Memory B cell (primary cell): ENCODE measurements at regions not wholly inside any gene's neighbourhood (a gene's known extent, or its start where the extent isn't known, plus 50 kb on each side); places are given as distances from the start of the nearest gene placed in this dataset.
"Not testable (repeated sequence)": the region's sequence is repeated elsewhere in the genome, so short reads cannot be mapped to it uniquely, and the experiment has no call there.

Experiments
- ATAC-seq: fragments of 150-1000 bp; cut with Tn5 transposase; 2 replicates; pipeline ENCODE4 v1.10.0; 2021; ENCODE audit warnings: low read depth, mild to moderate bottlenecking, moderate library complexity
- DNase-seq, 2 donors: peaks; one replicate each; pipeline ENCODE4 v3.0.0; 2022; ENCODE audit warnings: low spot score in 2 of 2
- H3K27ac Mint-ChIP-seq: one replicate; pipeline ENCODE4 v1.8.0; 2022; ENCODE audit warnings: mild to moderate bottlenecking, moderate library complexity, mixed read lengths
- H3K27me3 Mint-ChIP-seq: one replicate; pipeline ENCODE4 v1.8.0; 2022; ENCODE audit warnings: mixed read lengths
- H3K36me3 Mint-ChIP-seq: one replicate; pipeline ENCODE4 v1.8.0; 2022; ENCODE audit warnings: mild to moderate bottlenecking, mixed read lengths
- H3K4me1 Mint-ChIP-seq: one replicate; pipeline ENCODE4 v1.8.0; 2022; ENCODE audit warnings: mixed read lengths
- H3K4me3 Mint-ChIP-seq: one replicate; pipeline ENCODE4 v1.8.0; 2022; ENCODE audit warnings: mild to moderate bottlenecking, moderate library complexity, mixed read lengths
- H3K9me3 Mint-ChIP-seq: one replicate; pipeline ENCODE4 v1.8.0; 2022; ENCODE audit warnings: mixed read lengths

DNA sequence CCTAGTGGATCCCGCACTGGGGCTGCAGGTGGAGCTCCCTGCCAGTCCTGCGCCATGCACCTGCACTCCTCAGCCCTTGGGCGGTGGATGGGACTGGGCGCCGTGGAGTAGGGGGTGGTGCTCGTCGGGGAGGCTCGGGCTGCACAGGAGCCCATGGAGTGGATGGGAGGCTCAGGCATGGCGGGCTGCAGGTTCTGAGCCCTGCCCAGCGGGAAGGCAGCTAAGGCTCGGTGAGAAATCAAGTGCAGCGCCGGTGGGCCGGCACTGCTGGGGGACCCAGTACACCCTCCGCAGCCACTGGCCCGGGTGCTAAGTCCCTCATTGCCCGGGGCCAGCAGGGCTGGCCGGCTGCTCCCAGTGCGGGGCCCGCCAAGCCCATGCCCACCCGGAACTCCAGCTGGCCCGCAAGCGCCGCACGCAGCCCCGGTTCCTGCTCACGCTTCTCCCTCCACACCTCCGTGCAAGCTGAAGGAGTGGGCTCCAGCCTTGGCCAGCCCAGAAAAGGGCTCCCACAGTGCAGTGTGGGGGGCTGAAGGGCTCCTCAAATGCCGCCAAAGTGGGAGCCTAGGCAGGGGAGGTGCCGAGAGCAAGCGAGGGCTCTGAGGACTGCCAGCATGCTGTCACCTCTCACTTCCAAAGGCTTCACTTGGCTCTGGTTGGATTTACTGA, 342.5 kb downstream of the KCNN2 start:
- H3K36me3 Mint-ChIP-seq, H3K4me3 Mint-ChIP-seq, H3K4me1 Mint-ChIP-seq, H3K9me3 Mint-ChIP-seq, H3K27ac Mint-ChIP-seq, H3K27me3 Mint-ChIP-seq, ATAC-seq, DNase-seq: not testable (repeated sequence)

DNA sequence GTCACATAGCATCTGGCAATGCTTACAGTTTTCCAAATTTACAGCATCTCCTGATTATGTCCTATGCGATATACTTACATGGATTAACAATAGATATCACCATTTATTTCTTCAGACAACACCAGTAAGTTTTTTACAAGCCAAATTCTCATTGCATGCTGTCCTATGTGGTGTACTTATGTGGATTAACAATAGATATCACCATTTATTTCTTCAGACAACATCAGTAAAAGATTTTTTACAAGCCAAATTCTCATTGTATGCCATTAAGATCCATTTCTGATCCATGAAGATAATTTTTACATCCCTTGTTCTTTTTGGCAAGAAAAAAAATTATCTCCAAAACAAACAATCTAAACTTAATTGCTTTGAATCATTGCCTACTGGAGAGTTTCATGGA, 340.9 kb downstream of the KCNN2 start:
- H3K4me3 Mint-ChIP-seq = no peak overlapping the region
- DNase-seq (no peak), ATAC-seq (no peak)
- no peaks in the 10 kb centered on the region for H3K27me3 Mint-ChIP-seq
- H3K9me3 Mint-ChIP-seq = no peaks in the 10 kb centered on the region
- no peaks in the 10 kb centered on the region for H3K36me3 Mint-ChIP-seq
- no peaks in the 10 kb centered on the region for H3K4me1 Mint-ChIP-seq
- no peak overlapping the region for H3K27ac Mint-ChIP-seq

DNA sequence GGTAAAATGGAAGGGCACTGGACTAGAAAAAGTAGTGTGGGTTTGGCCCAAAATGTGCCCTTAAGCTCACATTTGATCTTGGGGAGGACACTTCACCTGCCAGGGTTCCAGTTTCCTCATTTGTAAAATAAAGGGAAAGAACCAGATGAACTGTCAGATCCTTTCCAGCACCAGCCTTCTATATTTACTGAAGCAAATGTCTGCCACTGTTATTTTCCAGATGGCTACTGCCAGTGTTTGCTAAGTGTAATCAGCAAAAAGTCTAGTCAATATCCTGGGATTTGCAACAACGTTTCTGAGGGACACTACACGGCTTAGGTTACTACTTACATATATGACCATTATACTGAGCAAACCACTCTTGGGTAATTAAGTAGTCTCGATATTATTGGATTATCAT, 340.3 kb downstream of the KCNN2 start:
- ATAC-seq (no peak), DNase-seq (no peak)
- H3K4me3 Mint-ChIP-seq = no peak overlapping the region
- H3K27ac Mint-ChIP-seq = no peak overlapping the region
- H3K36me3 Mint-ChIP-seq = no peaks in the 10 kb centered on the region
- no peaks in the 10 kb centered on the region for H3K4me1 Mint-ChIP-seq
- no peaks in the 10 kb centered on the region for H3K27me3 Mint-ChIP-seq
- no peaks in the 10 kb centered on the region for H3K9me3 Mint-ChIP-seq

DNA sequence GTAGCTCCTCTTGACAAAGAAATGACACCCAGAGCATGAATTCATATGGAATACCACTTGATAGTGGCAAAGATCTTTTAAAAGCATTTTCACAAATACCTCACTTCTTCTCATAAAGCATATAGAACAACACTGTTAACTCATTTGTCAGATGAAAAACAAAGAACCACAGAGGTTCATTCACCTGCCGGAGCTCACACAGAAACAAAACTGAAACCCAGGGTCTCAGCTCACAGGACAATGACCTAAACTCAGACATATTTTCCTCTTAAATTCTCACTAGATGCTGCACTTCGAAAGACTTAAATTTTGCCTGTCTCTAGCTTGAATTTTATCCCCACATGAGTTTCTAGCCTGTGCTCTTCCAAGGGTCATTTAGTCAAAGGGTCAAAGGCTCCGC, 339.0 kb downstream of the KCNN2 start:
- Mint-ChIP-seq H3K36me3 (no peaks in the 10 kb centered on the region), H3K4me1 (no peaks in the 10 kb centered on the region), H3K4me3 (no peak overlapping the region), H3K27me3 (no peaks in the 10 kb centered on the region), H3K9me3 (no peaks in the 10 kb centered on the region), H3K27ac (no peak overlapping the region)
- DNase-seq (no peak), ATAC-seq (no peak)

DNA sequence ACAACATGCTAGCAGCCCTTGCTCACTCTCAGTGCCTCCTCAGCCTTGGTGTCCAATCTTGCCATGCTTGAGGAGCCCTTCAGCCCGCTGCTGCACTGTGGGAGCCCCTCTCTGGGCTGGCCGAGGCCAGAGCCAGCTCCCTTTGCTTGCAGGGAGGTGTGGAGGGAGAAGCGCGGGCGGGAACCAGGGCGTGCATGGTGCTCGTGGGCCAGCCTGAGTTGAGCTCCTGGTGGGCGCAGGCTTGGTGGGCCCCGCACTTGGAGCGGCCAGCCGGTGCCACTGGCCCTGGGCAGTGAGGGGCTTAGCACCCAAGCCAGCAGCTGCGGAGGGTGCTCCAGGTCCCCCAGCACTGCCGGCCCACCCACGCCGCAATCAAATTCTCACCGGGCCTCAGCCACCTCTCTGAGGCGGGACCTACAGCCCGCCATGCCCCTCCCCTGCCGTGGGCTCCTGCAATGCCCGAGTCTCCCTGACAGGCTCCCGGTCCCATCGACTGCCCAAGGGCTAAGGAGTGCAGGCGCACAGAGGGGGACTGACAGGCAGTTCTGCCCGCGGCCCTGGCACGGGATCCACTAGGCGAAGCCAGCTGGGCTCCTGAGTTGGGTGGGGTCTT, 333.5 kb downstream of the KCNN2 start:
- Mint-ChIP-seq H3K4me1 (no peaks in the 10 kb centered on the region), H3K27me3 (no peaks in the 10 kb centered on the region), H3K9me3 (no peaks in the 10 kb centered on the region), H3K27ac (no peak overlapping the region), H3K36me3 (no peaks in the 10 kb centered on the region), H3K4me3 (no peak overlapping the region)
- ATAC-seq (no peak), DNase-seq (no peak)

- Mint-ChIP-seq H3K4me1 (no peaks in the 10 kb centered on the region), H3K4me3 (no peak overlapping the region), H3K27ac (no peak overlapping the region), H3K27me3 (peaks cover 1% of the 10 kb centered on the region), H3K9me3 (no peaks in the 10 kb centered on the region), H3K36me3 (no peaks in the 10 kb centered on the region)
- DNase-seq (no peak), ATAC-seq (no peak)
Observed at GRCh38 chr5:114686356-114686755, 324.5 kb downstream of the KCNN2 start.

DNA sequence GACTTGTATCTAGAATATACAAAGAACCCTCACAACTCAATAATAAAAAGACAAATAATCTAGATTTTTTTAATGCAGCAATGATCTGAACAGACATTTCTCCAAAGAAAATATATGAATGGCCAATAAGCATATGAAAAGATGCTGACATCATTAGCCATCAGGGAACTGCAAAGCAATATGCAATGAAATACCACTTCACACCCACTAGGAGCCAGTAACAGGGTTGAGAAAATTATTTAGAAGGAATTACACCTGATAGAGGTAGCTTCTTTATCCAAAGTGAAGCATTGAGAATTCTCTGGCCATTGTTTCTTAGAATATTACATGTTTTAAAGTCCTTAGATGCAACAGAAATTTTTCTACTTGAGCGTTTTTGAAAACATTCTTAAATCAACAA, 316.9 kb downstream of the KCNN2 start:
- DNase-seq = no peak
- H3K4me1 Mint-ChIP-seq = no peaks in the 10 kb centered on the region
- no peak for ATAC-seq
- H3K36me3 Mint-ChIP-seq = no peaks in the 10 kb centered on the region
- peaks cover 1% of the 10 kb centered on the region for H3K27me3 Mint-ChIP-seq
- H3K27ac Mint-ChIP-seq = no peak overlapping the region
- H3K9me3 Mint-ChIP-seq = no peaks in the 10 kb centered on the region
- H3K4me3 Mint-ChIP-seq = no peak overlapping the region

DNA sequence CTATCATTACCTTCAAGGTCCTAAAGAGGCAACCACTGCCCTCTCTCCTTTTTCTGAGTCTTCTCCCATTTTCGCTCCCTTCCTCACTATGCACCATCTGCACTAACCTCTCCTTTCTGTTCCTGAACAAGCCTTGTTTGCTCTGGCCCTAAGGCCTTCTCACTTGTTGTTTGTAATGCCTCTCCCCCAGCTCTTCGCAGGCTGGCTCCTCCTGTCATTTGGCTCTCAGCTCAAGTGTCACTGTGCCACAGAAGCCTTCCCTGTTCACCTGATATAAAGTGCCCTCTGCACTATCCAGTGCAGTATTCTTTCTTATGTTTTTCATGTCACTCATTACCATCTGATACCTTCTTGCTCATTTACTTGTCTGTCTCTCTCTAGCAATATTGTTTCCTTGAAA, 303.7 kb downstream of the KCNN2 start:
- peaks cover 2% of the 10 kb centered on the region for H3K9me3 Mint-ChIP-seq
- no peak for DNase-seq
- no peaks in the 10 kb centered on the region for H3K4me1 Mint-ChIP-seq
- H3K27me3 Mint-ChIP-seq = peaks cover under 1% of the 10 kb centered on the region
- ATAC-seq = no peak
- H3K4me3 Mint-ChIP-seq = no peak overlapping the region
- no peak overlapping the region for H3K27ac Mint-ChIP-seq
- peaks cover under 1% of the 10 kb centered on the region for H3K36me3 Mint-ChIP-seq

DNA sequence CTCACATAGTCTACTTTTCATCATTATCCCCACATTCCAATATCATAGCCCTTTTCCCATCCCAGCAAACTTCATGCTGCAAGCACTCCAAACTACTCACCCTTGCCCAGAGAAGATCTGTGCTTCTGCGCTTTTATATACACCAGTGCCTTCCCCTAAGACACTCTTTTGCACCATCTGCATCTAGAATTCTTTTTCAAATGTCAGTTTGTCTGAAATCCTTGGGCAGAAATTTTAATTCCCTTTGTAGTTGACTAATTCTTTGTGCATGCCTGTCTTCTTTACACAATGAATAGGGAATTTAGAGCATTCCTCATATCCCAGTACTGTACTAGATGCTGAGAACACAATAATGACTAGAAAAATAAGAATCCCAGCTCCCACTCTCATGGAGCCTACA, 298.9 kb downstream of the KCNN2 start:
- Mint-ChIP-seq H3K9me3 (peaks cover 1% of the 10 kb centered on the region), H3K27me3 (no peaks in the 10 kb centered on the region), H3K36me3 (no peaks in the 10 kb centered on the region), H3K4me3 (no peak overlapping the region), H3K27ac (no peak overlapping the region), H3K4me1 (no peaks in the 10 kb centered on the region)
- DNase-seq = no peak
- no peak for ATAC-seq

DNA sequence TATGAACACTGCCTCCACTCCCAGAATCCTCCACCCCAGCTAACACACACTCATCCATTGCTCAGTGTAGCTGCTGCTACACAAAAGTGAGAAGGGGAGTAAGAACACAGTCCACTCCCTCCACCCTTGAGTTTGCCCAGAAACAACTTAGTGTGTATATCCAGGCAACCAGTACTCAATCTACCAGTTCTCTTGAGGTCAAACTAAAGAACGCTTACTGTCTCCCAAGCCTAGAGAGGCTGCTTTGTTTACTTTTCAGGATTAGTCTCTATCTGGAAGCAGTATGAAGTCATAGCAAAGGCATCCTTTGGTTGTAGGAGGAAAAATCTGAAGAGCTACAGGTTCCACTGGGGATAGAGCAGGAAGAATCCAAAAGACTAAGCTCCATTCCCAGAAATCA, 296.3 kb downstream of the KCNN2 start:
- no peaks in the 10 kb centered on the region for H3K4me1 Mint-ChIP-seq

DNA sequence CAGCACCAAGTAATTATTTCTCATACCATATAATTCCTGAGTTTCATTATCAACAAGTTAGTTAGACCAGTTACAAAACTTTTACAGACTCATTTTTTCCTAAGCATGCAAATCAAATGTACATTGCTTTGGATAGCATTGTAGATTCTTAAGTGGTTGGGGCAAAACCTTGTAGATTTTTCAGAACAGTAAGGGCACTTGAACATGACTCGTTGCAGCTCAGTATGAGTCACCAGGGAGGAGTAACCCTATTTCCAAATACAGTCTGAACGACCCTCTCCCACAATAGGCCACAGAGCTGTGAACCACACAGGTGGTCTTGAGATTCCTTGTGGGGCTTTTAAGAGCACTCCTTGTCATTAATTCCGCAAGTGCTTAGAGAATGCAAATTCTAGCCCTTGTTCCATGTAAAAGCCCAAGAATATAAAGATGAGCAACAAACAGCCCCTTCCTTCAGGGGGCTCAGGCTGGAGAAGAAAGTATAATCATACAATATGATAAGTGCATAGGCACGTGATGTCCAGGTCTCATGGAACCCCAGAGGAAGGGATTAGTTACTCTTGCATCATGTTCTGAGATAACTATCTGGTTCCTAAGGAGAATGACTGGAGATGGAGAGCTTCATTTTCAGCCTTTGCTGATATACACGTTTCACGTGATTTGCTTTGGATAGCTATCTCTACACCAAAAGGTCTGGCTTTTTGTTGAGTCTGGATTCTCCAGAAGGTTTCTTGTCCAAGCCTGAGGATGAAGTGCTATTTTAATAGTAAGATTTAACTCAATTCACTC, 295.7 kb downstream of the KCNN2 start:
- ATAC-seq (no peak), DNase-seq (no peak)
- no peaks in the 10 kb centered on the region for H3K4me1 Mint-ChIP-seq
- peaks cover 1% of the 10 kb centered on the region for H3K9me3 Mint-ChIP-seq
- no peak overlapping the region for H3K27ac Mint-ChIP-seq
- H3K4me3 Mint-ChIP-seq = no peak overlapping the region
- no peaks in the 10 kb centered on the region for H3K36me3 Mint-ChIP-seq
- no peaks in the 10 kb centered on the region for H3K27me3 Mint-ChIP-seq

More for the DNA sequence above, 296.3 kb downstream of the KCNN2 start:
- no peak overlapping the region for H3K27ac Mint-ChIP-seq
- no peaks in the 10 kb centered on the region for H3K27me3 Mint-ChIP-seq
- H3K9me3 Mint-ChIP-seq = peaks cover 1% of the 10 kb centered on the region
- no peak overlapping the region for H3K4me3 Mint-ChIP-seq
- ATAC-seq = no peak
- no peak for DNase-seq
- H3K36me3 Mint-ChIP-seq = no peaks in the 10 kb centered on the region

DNA sequence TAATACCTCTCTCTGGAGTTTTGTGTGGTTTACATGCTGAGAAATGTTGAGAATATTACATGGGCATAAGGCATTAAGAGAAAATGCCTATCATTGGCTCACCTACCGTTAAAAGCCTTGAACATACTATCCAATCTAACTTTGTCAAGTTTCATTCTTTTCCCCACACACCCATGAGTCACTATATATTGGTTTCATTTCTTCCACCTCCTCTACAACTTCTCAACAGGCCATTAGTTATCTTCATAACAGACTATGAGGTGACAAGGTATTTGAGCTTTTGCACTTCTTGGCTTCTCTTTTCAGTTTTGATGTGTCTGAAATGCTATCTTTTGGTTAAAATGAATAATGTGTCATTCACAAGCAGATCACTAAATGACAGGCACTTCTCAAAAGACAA, 288.0 kb downstream of the KCNN2 start:
- Mint-ChIP-seq H3K4me3 (no peak overlapping the region), H3K27me3 (peaks cover 2% of the 10 kb centered on the region)
- ATAC-seq = no peak

DNA sequence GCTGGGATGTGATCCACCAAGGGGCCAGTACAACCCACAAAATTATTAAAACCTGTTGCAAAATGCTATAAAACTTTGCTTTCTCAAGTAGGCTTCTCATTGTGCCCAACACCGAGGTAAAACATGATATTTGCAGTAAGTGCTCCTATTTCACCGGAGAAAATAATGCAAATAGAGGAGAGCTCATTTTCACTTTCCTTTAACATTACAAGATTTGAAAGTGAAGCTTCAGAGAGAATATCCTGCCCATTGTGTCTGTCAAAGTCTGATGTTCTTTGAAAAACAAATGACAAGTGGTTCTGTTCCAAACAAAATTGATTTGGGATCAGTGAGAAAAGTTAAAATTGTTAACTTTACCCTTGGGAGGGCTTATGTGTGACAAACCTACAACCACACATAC, 287.1 kb downstream of the KCNN2 start:
- ATAC-seq (no peak), DNase-seq (no peak)
- Mint-ChIP-seq H3K4me1 (no peaks in the 10 kb centered on the region), H3K4me3 (no peak overlapping the region), H3K27ac (no peak overlapping the region), H3K9me3 (peaks cover 2% of the 10 kb centered on the region), H3K27me3 (peaks cover 4% of the 10 kb centered on the region), H3K36me3 (no peaks in the 10 kb centered on the region)

More for the DNA sequence above, 288.0 kb downstream of the KCNN2 start:
- Mint-ChIP-seq H3K27ac (no peak overlapping the region), H3K36me3 (no peaks in the 10 kb centered on the region), H3K4me1 (no peaks in the 10 kb centered on the region), H3K9me3 (no peaks in the 10 kb centered on the region)
- no peak for DNase-seq

DNA sequence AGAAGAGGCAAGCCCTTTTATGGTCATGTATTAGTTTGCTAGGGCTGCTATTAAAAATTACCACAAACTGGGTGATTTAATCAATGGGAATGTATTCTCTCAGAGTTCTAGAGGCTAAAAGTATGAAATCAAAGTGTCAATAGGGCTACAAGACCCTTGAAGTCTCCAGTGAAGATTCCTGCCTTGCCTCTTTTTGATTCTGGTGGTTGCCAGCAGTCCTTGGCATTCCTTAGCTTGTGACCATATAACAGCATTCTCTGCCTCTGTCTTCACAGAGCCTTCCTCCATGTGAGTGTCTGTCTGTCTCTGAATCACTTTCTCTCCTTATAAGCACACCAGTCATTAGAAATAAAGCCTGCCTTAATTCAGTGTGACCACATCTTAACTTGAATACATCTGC, 282.7 kb downstream of the KCNN2 start:
- Mint-ChIP-seq H3K9me3 (peaks cover 5% of the 10 kb centered on the region), H3K4me3 (no peak overlapping the region), H3K36me3 (no peaks in the 10 kb centered on the region), H3K27ac (no peak overlapping the region), H3K27me3 (peaks cover 4% of the 10 kb centered on the region), H3K4me1 (no peaks in the 10 kb centered on the region)
- no peak for DNase-seq
- no peak for ATAC-seq
